HT-29 (cell line): ENCODE measurements at regions not wholly inside any gene's neighbourhood (a gene's known extent, or its start where the extent isn't known, plus 50 kb on each side); places are given as distances from the start of the nearest gene placed in this dataset.
A peak's percentile ranks its signal among the peaks of the same experiment; 100 is the strongest.
"Not testable (repeated sequence)": the region's sequence is repeated elsewhere in the genome, so short reads cannot be mapped to it uniquely, and the experiment has no call there.

Experiments used
- DNase-seq: peaks from one replicate; pipeline ENCODE4 v3.0.0-alpha.2; 2015; ENCODE audit warnings: low spot score

DNA sequence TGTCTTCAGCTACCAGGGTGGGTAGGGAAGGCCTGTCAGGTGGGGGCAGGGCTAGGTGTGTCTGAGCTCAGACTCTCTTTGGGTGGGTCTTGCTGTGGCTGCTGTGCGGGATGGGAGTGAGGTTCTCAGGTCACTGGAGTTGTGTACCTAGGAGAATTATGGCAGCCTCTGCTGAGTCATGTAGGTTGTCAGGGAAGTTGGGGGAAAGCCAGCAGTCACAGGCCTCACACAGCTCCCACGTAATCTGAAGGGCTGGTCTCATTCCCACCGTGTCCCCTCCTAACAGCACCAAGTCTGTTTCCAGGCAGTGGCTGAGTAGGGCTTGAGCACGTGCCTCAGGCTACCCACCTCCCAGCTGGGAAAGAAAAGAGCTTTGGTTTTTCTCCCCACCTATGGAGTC is 67.0 kb downstream of the CHCHD4 start:
- DNase-seq: peak; percentile 78

DNA sequence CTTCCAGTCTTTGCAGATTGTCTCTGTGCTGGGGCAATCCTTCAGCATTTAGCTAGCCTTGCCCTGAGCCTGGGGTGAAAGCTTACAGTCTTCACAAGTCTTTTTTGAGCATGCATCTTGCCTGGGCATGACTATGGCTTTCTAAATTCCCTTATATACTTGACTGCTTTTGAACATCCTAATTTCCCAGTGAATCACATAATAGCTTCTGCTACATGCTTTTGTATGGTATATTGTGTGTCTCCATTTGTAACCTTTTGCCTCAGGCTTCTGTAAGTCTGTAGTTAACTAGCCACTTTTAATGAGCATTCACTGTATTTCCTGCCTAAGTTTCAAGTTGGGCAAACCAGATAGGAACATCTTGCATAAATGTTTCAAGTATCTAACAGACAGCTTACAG is 76.8 kb downstream of the CHCHD4 start:
- no peak for DNase-seq

DNA sequence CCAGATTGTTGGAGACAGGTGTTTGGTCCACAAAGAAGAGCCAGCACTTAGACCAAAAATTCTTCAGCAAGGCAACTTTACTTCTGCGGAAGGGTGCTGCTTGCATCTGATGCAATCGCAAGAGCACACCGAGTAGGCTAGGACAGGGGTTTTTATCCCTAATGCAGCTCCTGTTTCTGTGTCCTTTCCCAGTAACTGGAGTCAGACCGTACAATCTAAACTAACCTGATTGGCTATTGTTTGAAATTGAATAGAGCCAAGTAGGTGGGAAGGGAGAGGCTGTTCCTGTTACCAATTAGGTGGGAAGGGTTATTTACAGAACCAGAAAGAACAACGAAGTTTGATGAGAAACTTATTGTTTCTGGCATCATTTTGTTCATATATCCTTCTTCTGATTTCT is 77.6 kb downstream of the CHCHD4 start:
- no peak for DNase-seq

DNA sequence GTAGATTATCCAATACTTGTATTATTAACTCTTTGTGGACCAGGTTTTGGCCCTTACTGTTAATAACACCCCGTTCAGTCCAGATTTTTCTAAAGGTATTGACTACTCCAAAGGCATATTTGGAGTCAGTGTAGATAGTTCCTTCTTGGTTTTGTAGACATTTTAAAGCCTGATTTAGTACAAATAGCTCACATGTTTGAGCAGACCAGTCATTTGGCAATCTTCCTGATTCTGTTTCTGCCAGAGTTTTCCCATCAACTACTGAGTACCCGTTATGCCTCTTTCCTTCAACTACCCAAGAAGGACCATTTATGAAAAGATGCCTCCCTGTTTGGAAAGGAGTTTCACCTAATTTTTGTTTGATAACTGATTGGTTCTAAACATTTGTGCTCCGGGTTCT is 82.0 kb downstream of the CHCHD4 start:
- no peak for DNase-seq

DNA sequence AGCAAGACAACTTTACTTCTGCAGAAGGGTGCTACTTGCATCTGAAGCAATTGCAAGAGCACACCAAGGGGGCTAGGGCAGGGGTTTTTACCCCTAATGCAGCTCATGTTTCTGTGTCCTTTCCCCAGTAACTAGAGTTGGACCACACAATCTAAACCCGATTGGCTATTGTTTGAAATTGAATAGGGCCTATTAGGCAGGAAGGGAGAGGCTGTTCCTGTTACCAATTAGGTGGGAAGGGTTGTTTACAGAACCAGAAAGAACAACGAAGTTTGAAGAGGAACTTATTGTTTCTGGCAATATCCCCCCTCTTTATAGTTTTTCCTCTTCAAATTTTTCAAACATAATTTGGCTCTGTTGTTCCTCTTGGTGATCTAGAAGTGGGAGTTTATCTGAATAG is 85.5 kb downstream of the CHCHD4 start:
- no peak for DNase-seq

DNA sequence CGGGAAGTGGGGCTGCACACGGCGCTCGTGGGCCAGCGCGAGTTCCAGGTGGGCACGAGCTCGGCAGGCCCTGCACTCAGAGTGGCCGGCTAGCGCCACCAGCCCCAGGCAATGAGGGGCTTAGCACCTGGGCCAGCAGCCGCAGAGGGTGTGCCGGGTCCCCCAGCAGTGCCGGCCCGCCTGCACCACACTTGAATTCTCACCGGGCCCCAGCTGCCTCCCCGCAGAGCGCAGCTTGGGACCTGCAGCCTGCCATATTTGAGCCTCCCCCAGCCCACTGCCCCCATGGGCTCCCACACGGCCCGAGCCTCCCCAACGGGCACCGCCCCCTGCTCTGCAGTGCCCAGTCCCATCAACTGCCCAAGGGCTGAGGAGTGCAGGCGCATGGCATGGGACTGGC is 87.5 kb downstream of the CHCHD4 start:
- DNase-seq: no peak

DNA sequence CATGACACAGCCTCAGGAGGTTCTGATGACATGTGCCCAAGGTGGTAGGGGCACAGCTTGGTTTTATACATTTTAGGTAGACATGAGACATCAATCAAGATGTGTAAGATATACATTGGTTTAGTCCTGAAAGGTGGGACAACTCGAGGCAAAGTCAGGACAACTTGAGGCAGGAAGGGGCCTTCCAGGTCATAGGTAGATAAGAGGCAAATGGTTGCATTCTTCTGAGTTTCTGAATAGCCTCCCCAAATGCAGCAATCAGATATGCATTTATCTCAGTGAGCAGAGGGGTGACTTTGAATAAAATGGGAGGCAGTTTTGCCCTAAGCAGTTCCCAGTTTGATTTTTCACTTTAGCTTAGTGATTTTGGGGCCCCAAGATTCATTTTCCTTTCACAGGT is 91.6 kb downstream of the CHCHD4 start:
- DNase-seq: no peak

DNA sequence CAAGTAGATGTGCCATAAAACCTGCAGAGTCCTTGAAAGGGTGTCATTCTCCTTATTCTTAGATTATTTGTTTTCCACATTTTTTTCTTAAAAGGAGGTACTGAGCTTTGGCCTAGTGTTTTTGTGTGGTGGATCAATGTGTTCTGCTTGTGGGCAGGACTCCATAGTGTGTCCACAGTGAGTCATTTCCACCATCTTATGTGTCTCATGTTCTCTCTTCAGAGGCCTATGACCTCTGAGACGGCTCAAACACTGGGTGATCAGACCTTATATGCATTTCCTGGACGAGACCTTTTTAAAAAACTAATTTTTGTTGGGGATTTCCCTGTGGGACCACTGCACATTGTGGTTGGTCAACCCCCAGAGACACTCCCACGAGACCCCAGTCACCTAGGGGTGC is 93.4 kb downstream of the CHCHD4 start:
- DNase-seq: no peak

DNA sequence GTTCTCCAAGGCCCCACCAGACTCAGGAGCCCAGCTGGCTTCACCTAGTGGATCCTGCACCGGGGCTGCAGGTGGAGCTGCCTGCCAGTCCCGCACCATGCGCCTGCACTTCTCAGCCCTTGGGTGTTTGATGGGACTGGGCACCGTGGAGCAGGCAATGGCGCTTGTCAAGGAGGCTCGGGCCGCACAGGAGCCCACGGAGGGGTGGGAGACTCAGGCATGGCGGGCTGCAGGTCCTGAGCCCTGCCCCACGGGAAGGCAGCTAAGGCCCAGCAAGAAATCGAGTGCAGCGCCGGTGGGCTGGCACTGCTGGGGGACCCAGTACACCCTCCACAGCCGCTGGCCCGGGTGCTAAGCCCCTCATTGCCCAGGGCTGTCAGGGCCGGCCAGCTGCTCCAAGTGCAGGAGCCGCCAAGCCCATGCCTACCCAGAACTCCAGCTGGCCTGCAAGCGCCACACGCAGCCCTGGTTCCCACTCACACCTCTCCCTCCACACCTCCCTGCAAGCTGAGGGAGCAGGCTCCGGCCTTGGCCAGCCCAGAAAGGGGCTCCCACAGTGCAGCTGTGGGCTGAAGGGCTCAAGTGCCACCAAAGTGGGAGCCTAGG is 95.2 kb downstream of the CHCHD4 start:
- DNase-seq: not testable (repeated sequence)

DNA sequence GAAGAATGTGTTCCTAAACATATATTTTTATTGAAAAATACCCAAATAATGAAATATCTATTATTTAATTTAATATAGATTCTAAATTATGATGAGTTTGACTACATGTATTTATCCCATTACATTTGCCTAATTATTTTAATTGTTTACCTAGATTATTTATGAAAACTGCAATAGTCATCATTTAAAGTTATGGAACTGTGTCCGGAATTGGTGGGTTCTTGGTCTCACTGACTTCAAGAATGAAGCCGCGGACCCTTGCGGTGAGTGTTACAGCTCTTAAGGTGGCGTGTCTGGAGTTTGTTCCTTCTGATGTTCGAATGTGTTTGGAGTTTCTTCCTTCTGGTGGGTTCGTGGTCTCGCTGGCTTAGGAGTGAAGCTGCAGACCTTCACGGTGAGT is 96.5 kb downstream of the CHCHD4 start:
- not testable (repeated sequence) for DNase-seq

DNA sequence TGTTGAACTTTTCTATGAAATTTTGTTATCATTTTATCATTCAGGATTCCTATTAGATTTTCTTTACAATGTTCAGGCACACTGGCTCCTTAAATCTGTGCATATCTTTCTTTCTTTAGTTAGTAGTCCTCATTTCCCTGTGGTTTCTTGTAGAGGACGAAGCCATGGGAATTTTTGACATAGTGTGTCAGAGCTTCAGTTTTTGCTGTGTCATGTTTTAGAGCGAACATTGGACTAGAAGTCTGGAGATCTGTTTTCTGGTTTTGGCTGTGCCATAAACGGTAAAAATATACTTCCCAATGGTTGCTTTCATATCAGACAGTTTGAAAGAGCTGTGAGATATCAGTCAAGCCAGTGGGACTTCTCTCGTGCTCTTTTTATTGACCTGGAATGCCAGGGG is 105.2 kb downstream of the CHCHD4 start:
- no peak for DNase-seq

DNA sequence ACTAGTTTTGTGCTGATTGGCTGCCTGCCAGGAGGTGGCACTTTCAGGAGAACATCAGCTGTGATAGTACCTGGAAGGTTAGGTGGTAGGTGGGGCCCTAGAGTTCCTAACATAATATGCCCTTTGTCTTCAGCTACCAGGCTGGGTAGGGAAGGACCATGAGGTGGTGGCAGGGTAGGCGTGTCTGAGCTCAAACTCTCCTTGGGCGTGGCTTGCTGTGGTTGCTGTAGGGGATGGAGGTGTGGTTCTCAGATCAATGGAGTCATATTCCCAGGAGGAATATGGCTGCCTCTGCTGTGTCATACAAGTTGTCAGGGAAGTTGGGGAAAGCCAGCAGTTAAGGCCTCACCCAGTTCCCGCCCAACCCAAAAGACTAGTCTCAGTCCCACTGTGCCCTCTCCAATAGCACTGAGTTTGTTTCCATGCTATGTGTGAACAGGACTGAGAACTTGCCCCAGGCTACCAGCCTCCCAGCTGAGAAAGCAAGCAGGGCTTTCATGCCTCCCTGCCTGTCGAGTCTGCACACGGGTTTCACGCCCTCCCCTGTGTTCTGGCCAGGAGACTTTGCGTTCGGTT is 107.7 kb downstream of the CHCHD4 start:
- DNase-seq: peak; percentile 65

DNA sequence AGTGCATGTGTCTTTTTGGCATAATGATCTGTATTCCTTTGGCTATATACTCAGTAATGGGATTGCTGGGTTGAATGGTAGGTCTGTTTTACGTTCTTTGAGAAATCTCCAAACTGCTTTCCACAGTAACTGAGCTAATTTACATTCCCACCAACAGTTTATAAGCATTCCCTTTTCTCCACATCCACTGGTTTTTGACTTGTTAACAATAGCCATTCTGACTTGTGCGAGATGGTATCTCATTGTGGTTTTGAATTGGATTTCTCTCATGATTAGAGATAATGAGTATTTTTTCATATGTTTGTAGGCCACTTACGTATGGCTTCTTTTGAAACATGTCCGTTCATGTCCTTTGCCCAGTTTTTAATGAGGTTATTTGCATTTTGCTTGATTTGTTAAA is 117.7 kb downstream of the CHCHD4 start:
- DNase-seq: no peak

DNA sequence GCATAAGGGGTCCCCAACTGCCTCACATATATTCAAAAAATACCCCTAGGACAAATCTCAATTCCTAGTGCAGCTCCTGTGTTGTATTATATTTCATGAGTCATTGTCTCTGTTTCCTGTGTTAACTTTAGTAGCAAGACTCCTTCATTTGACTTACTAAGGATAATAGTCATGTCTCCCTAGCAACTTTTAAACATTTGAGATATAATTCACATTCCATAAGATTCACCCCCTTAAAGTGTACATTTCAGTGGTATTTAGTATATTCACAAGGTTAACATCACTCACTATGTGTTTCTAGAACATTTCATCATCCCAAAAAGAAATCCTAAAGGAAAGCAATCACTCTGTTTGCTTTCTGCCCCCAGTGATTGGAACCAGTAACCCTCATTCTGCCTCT is 121.3 kb upstream of the WNT7A start:
- no peak for DNase-seq

DNA sequence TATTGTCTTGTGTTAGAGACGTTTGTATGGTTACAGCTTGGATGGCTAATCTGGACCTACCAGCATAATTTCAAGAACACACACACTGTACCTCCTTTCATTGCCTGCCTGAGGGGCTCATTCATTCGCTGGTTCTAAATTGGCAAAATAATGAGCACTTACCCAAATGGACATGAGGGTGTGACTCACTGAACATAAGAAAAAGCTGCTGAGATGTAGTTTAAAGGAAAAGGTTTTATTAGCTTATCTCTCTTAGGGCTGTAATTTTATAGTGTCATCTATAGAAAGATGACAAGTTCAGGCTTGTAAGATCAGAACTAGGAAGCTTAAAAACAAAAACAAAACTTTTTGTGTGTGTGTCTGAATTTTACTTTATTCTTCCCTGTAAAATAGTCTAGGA is 120.7 kb upstream of the WNT7A start:
- DNase-seq: no peak

DNA sequence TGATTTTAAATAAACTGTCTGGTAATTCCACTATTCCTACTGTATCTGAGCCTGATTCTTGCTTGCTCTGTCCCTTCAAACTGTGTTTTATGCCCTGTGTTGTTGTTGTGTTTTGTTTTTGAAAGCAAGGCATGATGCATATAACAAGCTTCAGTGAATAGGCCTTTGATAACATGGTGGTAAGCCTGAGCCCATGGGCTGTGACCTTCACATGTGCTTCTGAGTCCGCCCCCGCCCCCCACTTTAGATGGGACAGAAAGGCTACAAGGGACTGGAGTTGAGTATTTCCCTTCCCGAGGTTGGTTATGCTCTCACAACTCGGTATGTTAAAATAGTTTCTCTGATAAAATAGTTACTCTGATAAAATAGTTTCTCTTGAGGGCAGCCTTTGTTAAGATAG is 119.0 kb upstream of the WNT7A start:
- no peak for DNase-seq

DNA sequence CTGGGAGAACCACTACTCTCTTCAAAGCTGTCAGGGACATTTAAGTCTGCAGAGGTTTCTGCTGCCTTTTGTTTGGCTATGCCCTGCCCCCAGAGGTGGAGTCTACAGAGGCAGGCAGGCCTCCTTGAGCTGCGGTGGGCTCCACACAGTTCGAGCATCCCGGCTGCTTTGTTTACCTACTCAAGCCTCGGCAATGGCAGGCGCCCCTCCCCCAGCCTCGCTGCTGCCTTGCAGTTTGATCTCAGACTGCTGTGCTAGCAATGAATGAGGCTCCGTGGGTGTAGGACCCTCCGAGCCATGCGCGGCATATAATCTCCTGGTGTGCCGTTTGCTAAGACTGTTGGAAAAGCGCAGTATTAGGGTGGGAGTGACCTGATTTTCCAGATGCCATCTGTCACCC is 115.3 kb upstream of the WNT7A start:
- not testable (repeated sequence) for DNase-seq

DNA sequence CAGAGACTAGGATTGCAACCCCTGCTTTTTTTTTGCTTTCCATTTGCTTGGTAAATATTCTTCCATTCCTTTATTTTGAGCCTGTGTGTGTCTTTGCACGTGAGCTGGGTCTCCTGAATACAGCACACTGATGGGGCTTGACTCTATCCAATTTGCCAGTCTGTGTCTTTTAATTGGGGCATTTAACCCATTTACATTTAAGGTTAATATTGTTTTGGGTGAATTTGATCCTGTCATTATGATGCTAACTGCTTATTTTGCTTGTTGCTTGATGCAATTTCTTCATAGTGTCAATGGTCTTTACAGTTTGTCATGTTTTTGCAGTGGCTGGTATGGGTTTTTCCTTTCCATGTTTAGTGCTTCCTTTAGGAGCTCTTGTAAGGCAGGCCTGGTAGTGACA is 109.1 kb upstream of the WNT7A start:
- not testable (repeated sequence) for DNase-seq

DNA sequence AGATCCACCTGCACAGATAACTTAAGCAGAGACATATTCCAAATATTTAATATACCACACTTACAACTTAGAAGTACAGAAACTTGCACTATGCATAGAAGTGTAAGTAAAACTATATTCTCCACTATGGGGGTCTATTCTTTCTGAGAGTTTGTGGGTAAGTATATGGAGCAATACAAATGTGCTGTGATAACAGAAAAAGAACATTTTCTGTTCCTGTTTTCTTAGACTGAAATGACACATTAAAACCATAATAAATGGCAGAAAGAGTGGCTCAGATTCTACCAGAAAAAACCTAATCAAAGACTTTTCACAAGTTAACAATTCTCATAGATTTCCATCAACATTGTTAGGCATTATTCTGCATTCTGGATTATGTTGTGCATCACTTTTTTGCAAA is 96.6 kb upstream of the WNT7A start:
- DNase-seq: no peak

DNA sequence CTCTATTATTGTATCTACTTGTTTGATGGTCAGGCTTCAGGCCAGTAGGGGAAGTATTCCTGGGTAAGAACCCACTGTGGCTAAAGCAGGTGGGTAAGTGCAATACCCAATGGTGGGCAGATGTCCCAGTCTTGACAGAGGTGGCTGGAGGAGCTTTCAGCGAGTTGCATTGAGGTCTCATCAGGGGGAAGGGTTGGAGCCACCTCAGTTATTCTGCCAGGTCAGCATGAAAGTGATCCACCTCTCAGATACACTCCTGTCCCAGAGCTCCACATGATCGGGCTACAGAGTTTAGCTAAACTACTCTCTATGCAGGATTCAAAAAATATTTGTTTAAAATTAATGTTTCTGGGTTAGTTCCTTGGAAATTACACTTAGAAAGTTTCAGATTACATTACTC is 95.8 kb upstream of the WNT7A start:
- DNase-seq: no peak

DNA sequence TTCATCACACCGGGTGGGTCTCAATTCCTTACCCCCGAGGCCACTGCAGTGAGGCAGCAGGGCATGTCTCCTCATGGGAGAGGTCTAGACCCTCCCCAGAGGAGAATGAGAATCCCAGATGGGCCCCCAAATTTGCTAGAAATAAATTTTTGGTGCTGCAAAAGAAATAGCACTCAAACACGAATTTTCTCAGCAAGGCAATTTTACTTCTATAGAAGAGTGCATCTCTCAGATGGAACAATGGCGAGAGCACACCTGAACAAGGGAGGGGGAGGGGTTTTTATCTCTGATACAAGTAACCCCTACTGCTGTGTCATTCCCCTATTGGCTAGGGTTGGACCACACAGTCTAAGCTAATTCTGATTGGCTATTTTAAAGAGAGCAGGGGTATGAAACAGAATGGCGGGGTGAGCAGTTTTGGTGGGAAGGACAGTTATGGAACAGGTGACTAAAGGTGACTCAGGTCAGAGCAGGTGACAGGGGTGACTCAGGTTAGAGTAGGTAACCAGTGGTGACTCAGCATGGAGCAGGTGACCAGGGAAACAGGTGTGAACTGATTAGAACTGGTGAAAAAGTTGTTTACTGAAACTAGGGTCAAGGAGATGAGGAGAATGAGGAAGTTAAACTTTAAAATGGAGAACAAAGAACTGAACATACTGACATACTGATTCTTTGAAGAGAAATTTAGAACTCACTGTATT is 93.0 kb upstream of the WNT7A start:
- DNase-seq: no peak

DNA sequence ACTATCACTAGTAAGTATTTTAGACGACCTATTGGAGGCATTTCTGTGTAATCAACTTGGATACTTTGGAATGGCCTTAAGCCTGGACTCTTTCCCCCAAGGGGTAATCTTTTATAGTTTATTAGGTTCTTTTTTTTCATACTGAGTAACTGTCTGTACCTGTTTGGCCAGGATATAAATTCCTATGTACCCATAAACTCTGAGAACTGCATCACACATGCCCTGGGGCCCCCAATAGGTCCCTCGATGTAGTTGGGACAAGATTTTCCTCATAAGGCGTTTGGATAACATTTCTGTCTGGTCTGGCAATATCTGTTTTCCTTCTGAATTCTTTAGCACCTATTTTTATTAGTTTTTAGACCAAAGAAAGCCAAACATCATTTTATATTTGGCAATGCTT is 86.4 kb upstream of the WNT7A start:
- no peak for DNase-seq

DNA sequence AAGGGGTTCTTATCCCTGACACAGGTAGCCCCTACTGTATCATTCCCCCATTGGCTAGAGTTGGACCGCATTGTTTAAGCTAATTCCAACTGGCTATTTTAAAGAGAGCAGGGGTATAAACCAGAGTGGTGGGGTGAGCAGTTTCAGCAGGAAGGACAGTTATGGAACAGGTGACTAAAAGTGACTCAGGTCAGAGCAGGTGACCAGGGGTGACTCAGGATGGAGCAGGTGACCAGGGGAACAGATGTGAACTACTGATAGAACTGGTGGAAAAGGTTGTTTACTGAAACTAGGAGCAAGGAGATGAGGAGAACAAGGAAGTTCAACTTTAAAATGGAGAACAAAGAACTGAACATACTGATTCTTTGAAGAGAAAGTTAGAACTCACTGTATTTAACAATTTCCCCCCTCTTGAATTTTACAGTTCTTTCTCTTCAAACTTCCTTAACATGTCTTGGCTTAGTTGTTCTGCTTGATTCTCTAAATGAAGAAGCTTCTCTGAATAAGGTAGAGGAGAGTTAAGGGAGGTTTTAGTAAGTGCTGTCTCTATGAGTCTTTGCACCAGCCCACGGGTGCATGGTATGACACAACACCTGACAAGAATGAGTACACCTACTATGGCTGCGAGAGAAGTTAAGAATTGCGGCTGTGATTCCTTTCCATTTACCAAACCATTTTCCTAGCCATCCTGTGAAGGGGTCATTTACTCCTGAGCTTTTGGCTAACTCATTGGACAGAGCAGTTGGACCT is 83.4 kb upstream of the WNT7A start:
- no peak for DNase-seq
